ENCODE measurements at regions not wholly inside any gene's neighbourhood (a gene's known extent, or its start where the extent isn't known, plus 50 kb on each side); places are given as distances from the start of the nearest gene placed in this dataset.

GRCh38 chr13:47788844-47789243, 212.2 kb downstream of the SUCLA2 start:
- H3K27ac ChIP-seq, result no peak overlapping the region
- H3K9me3 ChIP-seq (ENCODE audit: severe bottlenecking), result no peaks in the 10 kb centered on the region
- no peaks in the 10 kb centered on the region for H3K27me3 ChIP-seq (ENCODE audit: insufficient read depth, low read depth, severe bottlenecking)
- H3K36me3 ChIP-seq, result no peaks in the 10 kb centered on the region
- TF ChIP-seq, protein P1, sequence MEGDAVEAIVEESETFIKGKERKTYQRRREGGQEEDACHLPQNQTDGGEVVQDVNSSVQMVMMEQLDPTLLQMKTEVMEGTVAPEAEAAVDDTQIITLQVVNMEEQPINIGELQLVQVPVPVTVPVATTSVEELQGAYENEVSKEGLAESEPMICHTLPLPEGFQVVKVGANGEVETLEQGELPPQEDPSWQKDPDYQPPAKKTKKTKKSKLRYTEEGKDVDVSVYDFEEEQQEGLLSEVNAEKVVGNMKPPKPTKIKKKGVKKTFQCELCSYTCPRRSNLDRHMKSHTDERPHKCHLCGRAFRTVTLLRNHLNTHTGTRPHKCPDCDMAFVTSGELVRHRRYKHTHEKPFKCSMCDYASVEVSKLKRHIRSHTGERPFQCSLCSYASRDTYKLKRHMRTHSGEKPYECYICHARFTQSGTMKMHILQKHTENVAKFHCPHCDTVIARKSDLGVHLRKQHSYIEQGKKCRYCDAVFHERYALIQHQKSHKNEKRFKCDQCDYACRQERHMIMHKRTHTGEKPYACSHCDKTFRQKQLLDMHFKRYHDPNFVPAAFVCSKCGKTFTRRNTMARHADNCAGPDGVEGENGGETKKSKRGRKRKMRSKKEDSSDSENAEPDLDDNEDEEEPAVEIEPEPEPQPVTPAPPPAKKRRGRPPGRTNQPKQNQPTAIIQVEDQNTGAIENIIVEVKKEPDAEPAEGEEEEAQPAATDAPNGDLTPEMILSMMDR (IDR thresholded peaks at IDR 0.05; ENCODE audit: low read depth, low read length), result no peak
- no peak for DNase-seq
- no peak overlapping the region for H3K4me3 ChIP-seq (ENCODE audit: low read depth, low read length)

- Histone ChIP-seq H3K9me3 (ENCODE audit: severe bottlenecking) (no peaks in the 10 kb centered on the region), H3K27ac (no peak overlapping the region), H3K4me3 (ENCODE audit: low read depth, low read length) (no peak overlapping the region), H3K27me3 (ENCODE audit: insufficient read depth, low read depth, severe bottlenecking) (no peaks in the 10 kb centered on the region), H3K36me3 (no peaks in the 10 kb centered on the region)
- DNase-seq, result no peak
- TF ChIP-seq, protein P1 (IDR thresholded peaks at IDR 0.05; ENCODE audit: low read depth, low read length), result no peak
Measured at GRCh38 chr13:47774671-47774994, 226.4 kb downstream of the SUCLA2 start.

DNA sequence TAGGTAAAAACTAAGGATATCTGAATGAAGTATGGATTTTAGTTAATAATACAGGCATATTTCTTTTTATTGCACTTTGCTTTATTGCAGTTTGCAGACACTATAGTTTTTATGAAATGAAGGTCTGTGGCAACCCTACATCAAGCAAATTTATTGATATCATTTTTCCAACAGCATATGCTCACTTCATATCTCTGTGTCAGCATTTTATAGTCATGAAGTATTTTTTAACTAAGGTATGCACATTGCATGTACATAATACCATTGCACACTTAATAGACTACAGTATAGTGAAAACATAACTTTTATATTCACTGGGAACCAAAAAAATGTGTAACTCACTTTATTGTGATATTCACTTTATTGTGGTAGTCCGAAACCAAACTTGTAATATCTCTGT, 236.3 kb downstream of the SUCLA2 start:
- H3K9me3 ChIP-seq (ENCODE audit: severe bottlenecking), result no peaks in the 10 kb centered on the region
- no peak for DNase-seq
- TF ChIP-seq, protein P1 (IDR thresholded peaks at IDR 0.05; ENCODE audit: low read depth, low read length), result no peak
- no peak overlapping the region for H3K27ac ChIP-seq
- no peaks in the 10 kb centered on the region for H3K27me3 ChIP-seq (ENCODE audit: insufficient read depth, low read depth, severe bottlenecking)
- H3K36me3 ChIP-seq, result no peaks in the 10 kb centered on the region
- H3K4me3 ChIP-seq (ENCODE audit: low read depth, low read length), result no peak overlapping the region

DNA sequence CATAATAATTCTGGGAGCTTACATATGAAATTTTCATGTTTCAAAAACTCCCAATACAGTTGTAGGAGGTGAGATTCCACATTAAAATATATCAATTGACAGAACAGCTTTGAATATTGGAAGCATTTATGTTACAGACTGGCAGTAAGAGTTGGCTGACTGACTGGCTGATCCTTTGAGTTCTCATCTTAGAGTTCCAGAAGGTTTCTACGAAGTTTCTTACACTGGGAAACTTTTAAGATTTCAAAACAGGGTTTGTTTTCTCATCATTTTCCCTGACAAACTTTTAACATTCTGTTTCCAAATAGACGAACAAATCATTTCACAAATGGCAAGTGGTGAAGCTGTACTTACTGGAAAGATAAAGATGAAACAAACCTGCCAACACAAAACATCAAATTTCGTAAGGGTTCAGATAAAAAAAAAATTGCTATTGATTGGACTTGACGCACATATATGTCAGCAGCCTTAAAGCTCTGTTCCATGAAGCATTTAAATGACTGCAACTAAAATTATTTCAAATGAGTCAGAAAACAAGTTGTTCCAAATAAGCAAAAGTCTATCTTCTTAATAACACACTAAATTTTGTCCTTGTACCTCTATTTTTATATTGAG, 243.5 kb downstream of the SUCLA2 start:
- TF ChIP-seq, protein P1 (IDR thresholded peaks at IDR 0.05; ENCODE audit: low read depth, low read length), result no peak
- Histone ChIP-seq H3K4me3 (ENCODE audit: low read depth, low read length) (no peak overlapping the region), H3K27me3 (ENCODE audit: insufficient read depth, low read depth, severe bottlenecking) (no peaks in the 10 kb centered on the region), H3K36me3 (no peaks in the 10 kb centered on the region), H3K9me3 (ENCODE audit: severe bottlenecking) (no peaks in the 10 kb centered on the region), H3K27ac (no peak overlapping the region)
- no peak for DNase-seq

- Histone ChIP-seq H3K4me3 (ENCODE audit: low read depth, low read length) (no peak overlapping the region), H3K9me3 (ENCODE audit: severe bottlenecking) (no peaks in the 10 kb centered on the region), H3K27ac (no peak overlapping the region), H3K27me3 (ENCODE audit: insufficient read depth, low read depth, severe bottlenecking) (no peaks in the 10 kb centered on the region), H3K36me3 (no peaks in the 10 kb centered on the region)
- TF ChIP-seq, protein P1 (IDR thresholded peaks at IDR 0.05; ENCODE audit: low read depth, low read length), result no peak
- DNase-seq, result no peak
Measured at GRCh38 chr13:47747901-47748300, 253.2 kb downstream of the SUCLA2 start.

DNA sequence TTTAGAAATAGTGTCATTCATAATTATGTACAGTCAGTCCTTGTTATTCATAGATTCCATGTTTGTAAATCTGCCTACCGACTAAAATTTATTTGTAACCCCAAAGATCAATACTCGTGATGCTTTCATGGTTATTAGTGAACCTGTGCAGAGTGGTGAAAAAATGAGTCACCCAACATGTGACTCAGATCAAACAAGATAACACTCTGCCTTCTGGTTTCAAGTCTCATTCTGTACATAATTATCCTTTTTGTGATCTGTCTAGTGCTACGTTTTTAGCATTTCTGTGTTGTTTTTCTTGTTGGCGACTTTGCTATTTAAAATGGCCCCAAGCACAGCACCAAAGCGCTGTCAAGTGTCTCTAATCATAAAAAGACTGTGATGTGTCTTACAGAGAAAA, 274.7 kb downstream of the SUCLA2 start:
- Histone ChIP-seq H3K9me3 (ENCODE audit: severe bottlenecking) (no peaks in the 10 kb centered on the region), H3K27ac (no peak overlapping the region), H3K4me3 (ENCODE audit: low read depth, low read length) (no peak overlapping the region), H3K36me3 (no peaks in the 10 kb centered on the region), H3K27me3 (ENCODE audit: insufficient read depth, low read depth, severe bottlenecking) (no peaks in the 10 kb centered on the region)
- TF ChIP-seq, protein P1 (IDR thresholded peaks at IDR 0.05; ENCODE audit: low read depth, low read length), result no peak
- no peak for DNase-seq

Measured in WERI-Rb-1 (cell line).